HG03095 (cell line): ENCODE measurements at regions not wholly inside any gene's neighbourhood (a gene's known extent, or its start where the extent isn't known, plus 50 kb on each side); places are given as distances from the start of the nearest gene placed in this dataset.

Experiments used
- ATAC-seq: cut with Tn5 transposase; IDR thresholded peaks from one replicate; pipeline ENCODE4 v1.9.1; 2021; ENCODE audit warnings: moderate library complexity; ENCODE audit not compliant: unreplicated experiment

GRCh38 chr4:108336076-108336475 lies 167.3 kb upstream of the LEF1 start:
- no peak for ATAC-seq

- ATAC-seq: no peak
Measured at GRCh38 chr4:108335081-108335480, 166.3 kb upstream of the LEF1 start.

- no peak for ATAC-seq
Measured at GRCh38 chr4:108334031-108334430, 165.3 kb upstream of the LEF1 start.

- ATAC-seq: no peak
Measured at GRCh38 chr4:108333353-108333942, 164.7 kb upstream of the LEF1 start.

- ATAC-seq: no peak
Measured at GRCh38 chr4:108331905-108332632, 163.3 kb upstream of the LEF1 start.

- no peak for ATAC-seq
Measured at GRCh38 chr4:108328383-108328732, 159.6 kb upstream of the LEF1 start.

- no peak for ATAC-seq
Measured at GRCh38 chr4:108327642-108328382, 159.1 kb upstream of the LEF1 start.

- ATAC-seq: no peak
Measured at GRCh38 chr4:108325561-108325960, 156.8 kb upstream of the LEF1 start.

GRCh38 chr4:108324450-108324849 lies 155.7 kb upstream of the LEF1 start:
- ATAC-seq: no peak

GRCh38 chr4:108322497-108322896 lies 153.8 kb upstream of the LEF1 start:
- ATAC-seq: no peak

- no peak for ATAC-seq
Measured at GRCh38 chr4:108320061-108320460, 151.3 kb upstream of the LEF1 start.

GRCh38 chr4:108317377-108317776 lies 148.6 kb upstream of the LEF1 start:
- ATAC-seq: no peak

- ATAC-seq: no peak
Measured at GRCh38 chr4:108315694-108316093, 147.0 kb upstream of the LEF1 start.

GRCh38 chr4:108314900-108315589 lies 146.3 kb upstream of the LEF1 start:
- no peak for ATAC-seq

- no peak for ATAC-seq
Measured at GRCh38 chr4:108313546-108314339, 145.0 kb upstream of the LEF1 start.

- no peak for ATAC-seq
Measured at GRCh38 chr4:108311313-108311712, 142.6 kb upstream of the LEF1 start.

- no peak for ATAC-seq
Measured at GRCh38 chr4:108303488-108304177, 134.9 kb upstream of the LEF1 start.

GRCh38 chr4:108301545-108302251 lies 133.0 kb upstream of the LEF1 start:
- no peak for ATAC-seq

- ATAC-seq: no peak
Measured at GRCh38 chr4:108297605-108298004, 128.9 kb upstream of the LEF1 start.

GRCh38 chr4:108292229-108292628 lies 123.5 kb upstream of the LEF1 start:
- no peak for ATAC-seq
